Spleen (tissue), 11 donors: ENCODE measurements at regions not wholly inside any gene's neighbourhood (a gene's known extent, or its start where the extent isn't known, plus 50 kb on each side); places are given as distances from the start of the nearest gene placed in this dataset.

Experiments used
- DNase-seq: peaks from one replicate; pipeline ENCODE4 v3.0.0-alpha.2; 2020
- H3K27ac ChIP-seq, 8 donors: fragments of 200-600 bp; sonication (generic) in 7 of 8; 1 replicate in 4 of 8; 2 replicates in 4 of 8; pipeline versions ENCODE4 v1.5.0 to v1.8.0; 2016 to 2021; ENCODE audit warnings: inconsistent platforms in 4 of 8, mild to moderate bottlenecking in 4 of 8, moderate library complexity in 1 of 8
- H3K27me3 ChIP-seq, 7 donors: fragments of 200-600 bp; sonication (generic) in 6 of 7; replicated peaks in 1 of 7; 1 replicate in 4 of 7; 2 replicates in 3 of 7; pipeline versions ENCODE4 v1.5.0 to v1.8.0; 2016 to 2021; ENCODE audit warnings: inconsistent platforms in 3 of 7, mild to moderate bottlenecking in 1 of 7
- H3K36me3 ChIP-seq, 6 donors: fragments of 200-600 bp; sonication (generic) in 5 of 6; 1 replicate in 4 of 6; 2 replicates in 2 of 6; pipeline versions ENCODE4 v1.5.0 to v1.8.0; 2016 to 2021; ENCODE audit warnings: inconsistent platforms in 2 of 6
- H3K4me1 ChIP-seq, 6 donors: fragments of 200-600 bp; sonication (generic) in 5 of 6; 1 replicate in 3 of 6; 2 replicates in 3 of 6; pipeline versions ENCODE4 v1.5.0 to v1.8.0; 2016 to 2021; ENCODE audit warnings: inconsistent platforms in 3 of 6
- H3K4me3 ChIP-seq, 8 donors: fragments of 200-600 bp; sonication (generic) in 7 of 8; 1 replicate in 4 of 8; 2 replicates in 4 of 8; pipeline versions ENCODE4 v1.5.0 to v1.8.0; 2016 to 2021; ENCODE audit warnings: inconsistent platforms in 4 of 8, mild to moderate bottlenecking in 4 of 8, moderate library complexity in 2 of 8
- H3K9me3 ChIP-seq, 8 donors: fragments of 200-600 bp; sonication (generic) in 7 of 8; 1 replicate in 4 of 8; 2 replicates in 4 of 8; pipeline versions ENCODE4 v1.5.0 to v1.8.0; 2016 to 2021; ENCODE audit warnings: inconsistent platforms in 4 of 8
- CTCF ChIP-seq, 11 experiments: fragments of 200-600 bp in 7 of 11; fragments of 450-650 bp in 4 of 11; sonication (generic) in 4 of 11; IDR thresholded peaks in 8 of 11; conservative IDR thresholded peaks in 3 of 11; 1 replicate in 7 of 11; 2 replicates in 4 of 11; pipeline versions ENCODE4 v1.4.0 to v1.8.0; 2016 to 2021; ENCODE audit warnings: antibody characterized with exemption in 11 of 11, inconsistent platforms in 4 of 11, mild to moderate bottlenecking in 1 of 11
- POLR2A ChIP-seq, 3 donors: fragments of 450-650 bp; IDR thresholded peaks; one replicate each; pipeline ENCODE4 v1.5.1; 2017; ENCODE audit warnings: antibody characterized with exemption in 3 of 3, mild to moderate bottlenecking in 1 of 3
- POLR2AphosphoS5 ChIP-seq, 3 donors: sonication (generic); formaldehyde crosslinking; IDR thresholded peaks; one replicate each; pipeline ENCODE4 v1.5.1; 2017; ENCODE audit warnings: antibody characterized with exemption in 3 of 3
- WGBS, 5 donors: extraction: QIAGEN DNeasy Blood & Tissue Kit in 3 of 5; methylation state at CpG; one replicate each; pipeline versions ENCODE4 v1.1.5 to v1.1.7; 2013 to 2018; 5-methylcytosine and 5-hydroxymethylcytosine counted together
- intact Hi-C: fragments of 100-400 bp; cut with DNase I; formaldehyde crosslinking; loops from one replicate; pipeline ENCODE4 v1.15.0; 2023; ENCODE audit warnings: low total_unique reads
- donor health status: healthy with polysubstance abuse.
- donor health status: DM: no; HTN: no; CAD: no; lungs with moderate emphysema.
- donor health status: DM: no; HTN: no; CAD: no.
- donor health status: Bipolar disorder and iron deficiency.
- donor health status: healthy.
- donor health status: DM: no; HTN: no; CAD: no.
- donor health status: DM: yes; HTN: yes; CAD: no.

DNA sequence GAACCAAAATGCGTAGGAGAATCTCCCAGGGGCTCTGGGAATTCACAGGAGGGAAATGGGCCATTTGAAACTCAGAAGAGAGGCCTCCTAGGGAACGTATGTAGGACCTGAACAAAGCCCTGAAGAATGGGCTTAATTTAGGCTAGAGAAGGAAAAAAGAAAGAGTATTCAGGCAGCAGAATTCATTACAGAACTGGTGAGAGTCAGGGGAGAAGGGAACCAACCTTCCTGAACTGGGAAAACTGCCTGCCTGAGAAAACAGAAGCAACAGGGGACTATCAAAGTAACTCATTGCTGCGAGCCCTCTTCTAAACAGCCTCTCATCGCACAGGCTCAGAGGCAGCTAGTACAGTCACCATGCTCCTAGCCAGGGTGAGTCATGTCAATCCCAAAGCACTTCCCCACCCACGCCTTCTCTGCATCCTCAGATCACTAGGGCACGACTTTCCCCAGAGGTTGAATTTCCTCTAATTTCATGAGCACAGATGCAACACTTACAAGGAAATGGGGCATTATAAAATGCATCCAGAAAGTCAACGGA lies 98.1 kb downstream of the ADSS2 start:
- H3K27ac ChIP-seq: no peak overlapping the region

GRCh38 chr1:244354810-244355278 lies 96.9 kb downstream of the ADSS2 start:
- Histone ChIP-seq H3K36me3 (no peaks in the 10 kb centered on the region), H3K4me1 (peaks cover 0 to 20% (median 8%) of the 10 kb centered on the region in 6 donors), H3K9me3 (peaks cover 0 to 2% (median 0%) of the 10 kb centered on the region in 8 donors), H3K27me3 (no peaks in the 10 kb centered on the region), H3K27ac (no peak overlapping the region), H3K4me3 (no peak overlapping the region)
- TF ChIP-seq POLR2AphosphoS5 (IDR thresholded peaks at IDR 0.05) (no peak), POLR2A (IDR thresholded peaks at IDR 0.05) (no peak), CTCF (IDR thresholded peaks at IDR 0.05 in 8 of 11, conservative IDR thresholded peaks at IDR 0.05 in 3 of 11) (no peak)
- intact Hi-C loops: no loop called here
- no peak for DNase-seq
- WGBS, 5 donors: 41 to 72% (median 59%) methylated on average over 5 of the region's 5 CpGs

More for the DNA sequence above, 98.1 kb downstream of the ADSS2 start:
- Histone ChIP-seq H3K36me3 (no peaks in the 10 kb centered on the region), H3K9me3 (no peaks in the 10 kb centered on the region), H3K27me3 (no peaks in the 10 kb centered on the region), H3K4me1 (peaks cover 0 to 25% (median 14%) of the 10 kb centered on the region in 6 donors), H3K4me3 (no peak overlapping the region)
- 20 to 58% (median 37%) methylated on average over 7 of the region's 7 CpGs for WGBS, 5 donors
- intact Hi-C loops: no loop called here
- no peak for TF ChIP-seq POLR2AphosphoS5 (IDR thresholded peaks at IDR 0.05)
- TF ChIP-seq POLR2A (IDR thresholded peaks at IDR 0.05): no peak
- TF ChIP-seq CTCF (IDR thresholded peaks at IDR 0.05 in 8 of 11, conservative IDR thresholded peaks at IDR 0.05 in 3 of 11): no peak
- no peak for DNase-seq

GRCh38 chr1:244356376-244356775 lies 95.3 kb downstream of the ADSS2 start:
- Histone ChIP-seq H3K4me3 (no peak overlapping the region), H3K27ac (no peak overlapping the region), H3K4me1 (peaks cover 0 to 18% (median 4%) of the 10 kb centered on the region in 6 donors), H3K27me3 (no peaks in the 10 kb centered on the region), H3K9me3 (peaks cover 0 to 3% (median 0%) of the 10 kb centered on the region in 8 donors), H3K36me3 (no peaks in the 10 kb centered on the region)
- intact Hi-C loops: no loop called here
- TF ChIP-seq POLR2A (IDR thresholded peaks at IDR 0.05): no peak
- no peak for TF ChIP-seq POLR2AphosphoS5 (IDR thresholded peaks at IDR 0.05)
- no peak for TF ChIP-seq CTCF (IDR thresholded peaks at IDR 0.05 in 8 of 11, conservative IDR thresholded peaks at IDR 0.05 in 3 of 11)
- no peak for DNase-seq
- 79 to 100% (median 85%) methylated on average over 1 of the region's 1 CpG for WGBS, 5 donors
